SK-N-SH (cell line): ENCODE measurements at regions not wholly inside any gene's neighbourhood (a gene's known extent, or its start where the extent isn't known, plus 50 kb on each side); places are given as distances from the start of the nearest gene placed in this dataset.

Experiments
- CTCF ChIA-PET: fragments of 300-600, 350-600 bp; formaldehyde crosslinking; extraction: SDS; loops from one replicate; lab custom pipeline; 2021; lab: Yijun Ruan, JAX
- POLR2A ChIA-PET: fragments of 350-600 bp; sonication (Branson Sonifier 250); formaldehyde crosslinking; extraction: SDS; loops from one replicate; lab custom pipeline; 2020; ENCODE audit warnings: antibody characterized with exemption, inconsistent platforms; lab: Yijun Ruan, JAX
- DNase-seq: peaks from one replicate; pipeline ENCODE4 v3.0.0; 2012
- H2AFZ ChIP-seq: fragments of 200-600 bp; sonication (generic); 2 replicates; pipeline ENCODE4 v1.8.1; 2016; ENCODE audit warnings: antibody characterized with exemption, mild to moderate bottlenecking, low read depth
- H3F3A ChIP-seq: fragments of 200-600 bp; sonication (generic); replicated peaks from 2 replicates; pipeline ENCODE3; 2016; ENCODE audit warnings: antibody characterized with exemption, mild to moderate bottlenecking; ENCODE audit not compliant: insufficient read depth
- H3K27ac ChIP-seq, 2 experiments: fragments of 200-500 bp in 1 of 2; fragments of 200-600 bp in 1 of 2; sonication (Bioruptor generic) in 1 of 2; sonication (generic), shearing (Covaris generic) in 1 of 2; 2 replicates each; pipeline versions ENCODE4 v1.5.1 to v1.6.1; 2014 to 2016; ENCODE audit warnings: low read depth in 2 of 2, inconsistent platforms in 1 of 2, low read length in 1 of 2, mild to moderate bottlenecking in 1 of 2, mixed read lengths in 1 of 2
- H3K27me3 ChIP-seq: fragments of 200-600 bp; sonication (generic), shearing (Covaris generic); 2 replicates; pipeline ENCODE4 v1.6.1; 2016; ENCODE audit warnings: mixed run types; ENCODE audit not compliant: insufficient read depth
- H3K36me3 ChIP-seq, 2 experiments: fragments of 200-500 bp in 1 of 2; fragments of 200-600 bp in 1 of 2; sonication (Bioruptor generic) in 1 of 2; sonication (generic) in 1 of 2; replicated peaks in 1 of 2; 2 replicates each; pipeline versions ENCODE3 to v1.5.1; 2014 to 2016; ENCODE audit warnings: low read length in 1 of 2, mild to moderate bottlenecking in 1 of 2; ENCODE audit not compliant: insufficient read depth in 2 of 2, control insufficient read depth in 1 of 2
- H3K4me1 ChIP-seq, 2 experiments: fragments of 200-500 bp in 1 of 2; fragments of 200-600 bp in 1 of 2; sonication (Bioruptor generic) in 1 of 2; sonication (generic), shearing (Covaris generic) in 1 of 2; 2 replicates each; pipeline versions ENCODE4 v1.5.1 to v1.6.1; 2014 to 2016; ENCODE audit warnings: low read depth in 1 of 2, low read length in 1 of 2, mixed run types in 1 of 2; ENCODE audit not compliant: insufficient read depth in 2 of 2, control insufficient read depth in 1 of 2
- H3K4me2 ChIP-seq: fragments of 200-600 bp; sonication (generic), shearing (Covaris generic); 2 replicates; pipeline ENCODE4 v1.6.1; 2017; ENCODE audit warnings: mixed run types
- H3K4me3 ChIP-seq, 2 experiments: fragments of 200-500 bp in 1 of 2; fragments of 200-600 bp in 1 of 2; sonication (Bioruptor generic) in 1 of 2; sonication (generic), shearing (Covaris generic) in 1 of 2; 2 replicates each; pipeline versions ENCODE4 v1.5.1 to v1.8.1; 2014 to 2016; ENCODE audit warnings: low read depth in 2 of 2, inconsistent platforms in 1 of 2, low read length in 1 of 2, mild to moderate bottlenecking in 1 of 2, mixed read lengths in 1 of 2, moderate library complexity in 1 of 2
- H3K79me2 ChIP-seq: fragments of 200-600 bp; sonication (generic); 2 replicates; pipeline ENCODE4 v1.8.1; 2017; ENCODE audit warnings: mild to moderate bottlenecking; ENCODE audit not compliant: insufficient read depth
- H3K9ac ChIP-seq: fragments of 200-600 bp; sonication (generic); 2 replicates; pipeline ENCODE4 v1.6.1; 2017; ENCODE audit warnings: mixed run types
- H3K9me2 ChIP-seq: fragments of 200-600 bp; sonication (generic); 2 replicates; pipeline ENCODE4 v1.6.1; 2017; ENCODE audit warnings: mixed run types
- H3K9me3 ChIP-seq: fragments of 200-600 bp; sonication (generic); 2 replicates; pipeline ENCODE4 v1.6.1; 2017; ENCODE audit warnings: mixed run types, mild to moderate bottlenecking, moderate library complexity
- H4K20me1 ChIP-seq: fragments of 200-600 bp; sonication (generic); 2 replicates; pipeline ENCODE4 v1.6.1; 2017; ENCODE audit warnings: mild to moderate bottlenecking, mixed run types; ENCODE audit not compliant: insufficient read depth
- CHD2 ChIP-seq: fragments of 150-350 bp; IDR thresholded peaks from 2 replicates; pipeline ENCODE4 v1.6.1; 2018; ENCODE audit warnings: low read length; ENCODE audit not compliant: partially characterized antibody
- ELF1 ChIP-seq: IDR thresholded peaks from 2 replicates; pipeline ENCODE4 v1.4.0; 2012
- EP300 ChIP-seq, 2 experiments: IDR thresholded peaks; 2 replicates each; pipeline versions ENCODE4 v1.4.0 to v1.6.1; 2012; ENCODE audit warnings: borderline replicate concordance in 1 of 2, low read depth in 1 of 2, low read length in 1 of 2
- FOSL2 ChIP-seq: IDR thresholded peaks from 2 replicates; pipeline ENCODE4 v1.4.0; 2012; ENCODE audit warnings: low read depth, mild to moderate bottlenecking, moderate library complexity, borderline replicate concordance
- FOXJ3 ChIP-seq: sonication (generic); formaldehyde crosslinking; IDR thresholded peaks from 2 replicates; pipeline ENCODE4 v1.5.1; 2020; ENCODE audit warnings: mild to moderate bottlenecking, missing genetic modification reagents
- GABPA ChIP-seq: IDR thresholded peaks from 2 replicates; pipeline ENCODE4 v1.4.0; 2012; ENCODE audit warnings: low read depth, mild to moderate bottlenecking
- MEF2A ChIP-seq: IDR thresholded peaks from 2 replicates; pipeline ENCODE4 v1.4.0; 2012; ENCODE audit warnings: low read depth, borderline replicate concordance
- MXI1 ChIP-seq: IDR thresholded peaks from 2 replicates; pipeline ENCODE4 v1.6.1; 2012; ENCODE audit warnings: mild to moderate bottlenecking, low read depth, low read length, improper control_type of control experiment
- NFIC ChIP-seq: IDR thresholded peaks from 2 replicates; pipeline ENCODE4 v1.4.0; 2012; ENCODE audit warnings: borderline replicate concordance
- NRF1 ChIP-seq: IDR thresholded peaks from 2 replicates; pipeline ENCODE4 v1.6.1; 2012; ENCODE audit warnings: low read depth, mild to moderate bottlenecking, low read length
- RCOR1 ChIP-seq: fragments of 150-350 bp; IDR thresholded peaks from 2 replicates; pipeline ENCODE4 v1.6.1; 2017; ENCODE audit warnings: antibody characterized with exemption, low read length
- RXRA ChIP-seq: IDR thresholded peaks from 2 replicates; pipeline ENCODE4 v1.4.0; 2012; ENCODE audit warnings: low read depth, mild to moderate bottlenecking, borderline replicate concordance
- SIN3A ChIP-seq: IDR thresholded peaks from 2 replicates; pipeline ENCODE4 v1.6.1; 2012; ENCODE audit warnings: low read depth, mild to moderate bottlenecking, low read length, moderate library complexity, borderline replicate concordance
- TCF12 ChIP-seq: IDR thresholded peaks from 2 replicates; pipeline ENCODE4 v1.4.0; 2012
- YY1 ChIP-seq: IDR thresholded peaks from 2 replicates; pipeline ENCODE4 v1.4.0; 2012; ENCODE audit warnings: low read depth, mild to moderate bottlenecking
- WGBS: methylation state at CpG from one replicate; pipeline ENCODE4 v1.1.6; 2017; ENCODE audit warnings: low lambda C conversion rate; 5-methylcytosine and 5-hydroxymethylcytosine counted together
- TF ChIP-seq, protein P1 (sequence below): IDR thresholded peaks from 2 replicates; pipeline ENCODE4 v1.4.0; 2012; ENCODE audit warnings: low read depth, borderline replicate concordance
- TF ChIP-seq, protein P2 (sequence below): IDR thresholded peaks from 2 replicates; pipeline ENCODE4 v1.4.0; 2012; ENCODE audit warnings: low read depth, borderline replicate concordance
- TF ChIP-seq, protein P3 (sequence below): IDR thresholded peaks from 2 replicates; pipeline ENCODE4 v1.4.0; 2012; ENCODE audit warnings: low read depth
- TF ChIP-seq, protein P4 (sequence below): IDR thresholded peaks from 2 replicates; pipeline ENCODE4; 2012
- TF ChIP-seq, protein P5 (sequence below): fragments of 150-350 bp; IDR thresholded peaks from 2 replicates; pipeline ENCODE4 v1.6.1; 2016; ENCODE audit warnings: mild to moderate bottlenecking, low read depth, low read length
- TF ChIP-seq, protein P6 (sequence below): IDR thresholded peaks from 2 replicates; pipeline ENCODE4 v1.6.1; 2012; ENCODE audit warnings: mild to moderate bottlenecking, low read depth, low read length, moderate library complexity
- TF ChIP-seq, protein P7 (sequence below): fragments of 150-350 bp; IDR thresholded peaks from 2 replicates; pipeline ENCODE4 v1.6.1; 2017; ENCODE audit warnings: antibody characterized with exemption, low read length, low read depth, borderline replicate concordance

DNA sequence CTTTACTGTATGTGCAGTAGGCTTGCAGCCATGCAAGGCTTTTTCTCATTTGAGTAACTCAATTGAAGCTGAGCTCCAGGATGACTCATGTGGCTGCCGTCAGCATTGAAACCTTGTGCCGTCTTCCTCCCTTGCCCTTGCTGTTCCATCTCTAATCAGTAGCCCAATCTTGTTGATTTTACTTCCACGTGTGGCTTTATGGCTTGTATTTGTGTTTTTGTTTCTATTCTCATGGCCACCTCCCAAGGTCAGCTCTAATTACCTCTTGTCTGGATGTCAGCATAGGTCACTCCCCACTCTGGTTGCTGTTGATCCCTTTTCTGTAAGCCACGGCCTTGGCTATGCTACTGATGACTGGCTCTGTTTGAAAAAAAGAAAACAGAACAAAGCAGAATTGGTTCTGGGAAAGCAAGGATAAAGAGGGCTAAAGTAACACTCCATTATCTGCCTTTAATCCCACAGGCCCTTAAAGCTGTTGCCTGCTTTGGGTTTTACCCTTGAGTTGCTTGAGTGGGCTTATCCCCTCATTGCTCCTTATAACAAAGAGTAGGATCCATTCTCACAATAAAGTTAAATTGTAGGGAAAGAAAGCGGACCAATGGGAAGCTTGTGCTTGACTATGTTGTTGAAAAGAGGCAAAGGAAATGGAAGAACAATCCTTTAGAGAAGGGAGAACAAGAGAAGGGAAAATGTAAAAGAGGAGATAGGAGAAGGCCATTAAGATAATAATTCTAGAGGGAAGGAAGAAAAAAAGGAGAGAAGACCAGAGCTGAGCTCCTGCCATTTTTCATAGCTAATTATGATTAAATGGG, 173.9 kb upstream of the PGRMC2 start:
- Histone ChIP-seq H3K27me3 (no peaks in the 10 kb centered on the region), H4K20me1 (no peaks in the 10 kb centered on the region), H3K9me3 (no peaks in the 10 kb centered on the region), H3F3A (peaks cover 6% of the 10 kb centered on the region), H2AFZ (peak overlapping the region; percentile 65; the same call in 1 of the 2 replicates), H3K27ac (peak overlapping the region in 1 of 2 experiments; percentile 70; a peak in 3 of 4 replicates), H3K79me2 (no peaks in the 10 kb centered on the region), H3K9ac (peak overlapping the region; percentile 16; the same call in 1 of the 2 replicates), H3K4me3 (no peak overlapping the region), H3K36me3 (no peaks in the 10 kb centered on the region), H3K4me1 (peaks cover 0 to 12% of the 10 kb centered on the region in 2 experiments; a peak in 1 of 4 replicates), H3K4me2 (peak overlapping the region; percentile 52), H3K9me2 (no peaks in the 10 kb centered on the region)
- 34% methylated on average over 5 of the region's 5 CpGs for WGBS
- ChIA-PET POLR2A (interaction anchor here (1.4 to 1.6 kb wide), 2 partner anchors 91 to 350 kb away, joined by 3 to 4 read pairs; no protein-coding TSS in a partner anchor), CTCF (interaction anchor here (4.0 kb wide), 1 partner anchor 8 kb away, joined by 31 read pairs; no protein-coding TSS in a partner anchor)
- DNase-seq: no peak
- TF ChIP-seq RXRA: no peak
- TF ChIP-seq MEF2A: no peak
- TF ChIP-seq, protein P1, sequence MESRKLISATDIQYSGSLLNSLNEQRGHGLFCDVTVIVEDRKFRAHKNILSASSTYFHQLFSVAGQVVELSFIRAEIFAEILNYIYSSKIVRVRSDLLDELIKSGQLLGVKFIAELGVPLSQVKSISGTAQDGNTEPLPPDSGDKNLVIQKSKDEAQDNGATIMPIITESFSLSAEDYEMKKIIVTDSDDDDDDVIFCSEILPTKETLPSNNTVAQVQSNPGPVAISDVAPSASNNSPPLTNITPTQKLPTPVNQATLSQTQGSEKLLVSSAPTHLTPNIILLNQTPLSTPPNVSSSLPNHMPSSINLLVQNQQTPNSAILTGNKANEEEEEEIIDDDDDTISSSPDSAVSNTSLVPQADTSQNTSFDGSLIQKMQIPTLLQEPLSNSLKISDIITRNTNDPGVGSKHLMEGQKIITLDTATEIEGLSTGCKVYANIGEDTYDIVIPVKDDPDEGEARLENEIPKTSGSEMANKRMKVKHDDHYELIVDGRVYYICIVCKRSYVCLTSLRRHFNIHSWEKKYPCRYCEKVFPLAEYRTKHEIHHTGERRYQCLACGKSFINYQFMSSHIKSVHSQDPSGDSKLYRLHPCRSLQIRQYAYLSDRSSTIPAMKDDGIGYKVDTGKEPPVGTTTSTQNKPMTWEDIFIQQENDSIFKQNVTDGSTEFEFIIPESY: no peak
- no peak for TF ChIP-seq ELF1
- TF ChIP-seq FOXJ3 (CRISPR knock-in tag): no peak
- no peak for TF ChIP-seq SIN3A
- TF ChIP-seq NFIC: peak; percentile 33; the same call in 1 of the 2 replicates
- TF ChIP-seq, protein P2, sequence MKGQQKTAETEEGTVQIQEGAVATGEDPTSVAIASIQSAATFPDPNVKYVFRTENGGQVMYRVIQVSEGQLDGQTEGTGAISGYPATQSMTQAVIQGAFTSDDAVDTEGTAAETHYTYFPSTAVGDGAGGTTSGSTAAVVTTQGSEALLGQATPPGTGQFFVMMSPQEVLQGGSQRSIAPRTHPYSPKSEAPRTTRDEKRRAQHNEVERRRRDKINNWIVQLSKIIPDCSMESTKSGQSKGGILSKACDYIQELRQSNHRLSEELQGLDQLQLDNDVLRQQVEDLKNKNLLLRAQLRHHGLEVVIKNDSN: no peak
- peak; percentile 76; the same call in 1 of the 2 replicates for TF ChIP-seq FOSL2
- no peak for TF ChIP-seq YY1
- no peak for TF ChIP-seq CHD2
- TF ChIP-seq, protein P3, sequence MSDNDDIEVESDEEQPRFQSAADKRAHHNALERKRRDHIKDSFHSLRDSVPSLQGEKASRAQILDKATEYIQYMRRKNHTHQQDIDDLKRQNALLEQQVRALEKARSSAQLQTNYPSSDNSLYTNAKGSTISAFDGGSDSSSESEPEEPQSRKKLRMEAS: peak; percentile 75; the same call in 1 of the 2 replicates
- TF ChIP-seq, protein P4, sequence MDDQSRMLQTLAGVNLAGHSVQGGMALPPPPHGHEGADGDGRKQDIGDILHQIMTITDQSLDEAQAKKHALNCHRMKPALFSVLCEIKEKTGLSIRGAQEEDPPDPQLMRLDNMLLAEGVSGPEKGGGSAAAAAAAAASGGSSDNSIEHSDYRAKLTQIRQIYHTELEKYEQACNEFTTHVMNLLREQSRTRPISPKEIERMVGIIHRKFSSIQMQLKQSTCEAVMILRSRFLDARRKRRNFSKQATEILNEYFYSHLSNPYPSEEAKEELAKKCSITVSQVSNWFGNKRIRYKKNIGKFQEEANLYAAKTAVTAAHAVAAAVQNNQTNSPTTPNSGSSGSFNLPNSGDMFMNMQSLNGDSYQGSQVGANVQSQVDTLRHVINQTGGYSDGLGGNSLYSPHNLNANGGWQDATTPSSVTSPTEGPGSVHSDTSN: no peak
- TF ChIP-seq EP300 (IDR thresholded peaks at IDR 0.05; ENCODE audit: borderline replicate concordance in 1 of 2, low read depth in 1 of 2, low read length in 1 of 2): peak in 1 of 2 experiments; percentile 29; a peak in 1 of 4 replicates
- TF ChIP-seq GABPA: no peak
- no peak for TF ChIP-seq NRF1
- TF ChIP-seq, protein P5, sequence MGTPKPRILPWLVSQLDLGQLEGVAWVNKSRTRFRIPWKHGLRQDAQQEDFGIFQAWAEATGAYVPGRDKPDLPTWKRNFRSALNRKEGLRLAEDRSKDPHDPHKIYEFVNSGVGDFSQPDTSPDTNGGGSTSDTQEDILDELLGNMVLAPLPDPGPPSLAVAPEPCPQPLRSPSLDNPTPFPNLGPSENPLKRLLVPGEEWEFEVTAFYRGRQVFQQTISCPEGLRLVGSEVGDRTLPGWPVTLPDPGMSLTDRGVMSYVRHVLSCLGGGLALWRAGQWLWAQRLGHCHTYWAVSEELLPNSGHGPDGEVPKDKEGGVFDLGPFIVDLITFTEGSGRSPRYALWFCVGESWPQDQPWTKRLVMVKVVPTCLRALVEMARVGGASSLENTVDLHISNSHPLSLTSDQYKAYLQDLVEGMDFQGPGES: no peak
- TF ChIP-seq, protein P6, sequence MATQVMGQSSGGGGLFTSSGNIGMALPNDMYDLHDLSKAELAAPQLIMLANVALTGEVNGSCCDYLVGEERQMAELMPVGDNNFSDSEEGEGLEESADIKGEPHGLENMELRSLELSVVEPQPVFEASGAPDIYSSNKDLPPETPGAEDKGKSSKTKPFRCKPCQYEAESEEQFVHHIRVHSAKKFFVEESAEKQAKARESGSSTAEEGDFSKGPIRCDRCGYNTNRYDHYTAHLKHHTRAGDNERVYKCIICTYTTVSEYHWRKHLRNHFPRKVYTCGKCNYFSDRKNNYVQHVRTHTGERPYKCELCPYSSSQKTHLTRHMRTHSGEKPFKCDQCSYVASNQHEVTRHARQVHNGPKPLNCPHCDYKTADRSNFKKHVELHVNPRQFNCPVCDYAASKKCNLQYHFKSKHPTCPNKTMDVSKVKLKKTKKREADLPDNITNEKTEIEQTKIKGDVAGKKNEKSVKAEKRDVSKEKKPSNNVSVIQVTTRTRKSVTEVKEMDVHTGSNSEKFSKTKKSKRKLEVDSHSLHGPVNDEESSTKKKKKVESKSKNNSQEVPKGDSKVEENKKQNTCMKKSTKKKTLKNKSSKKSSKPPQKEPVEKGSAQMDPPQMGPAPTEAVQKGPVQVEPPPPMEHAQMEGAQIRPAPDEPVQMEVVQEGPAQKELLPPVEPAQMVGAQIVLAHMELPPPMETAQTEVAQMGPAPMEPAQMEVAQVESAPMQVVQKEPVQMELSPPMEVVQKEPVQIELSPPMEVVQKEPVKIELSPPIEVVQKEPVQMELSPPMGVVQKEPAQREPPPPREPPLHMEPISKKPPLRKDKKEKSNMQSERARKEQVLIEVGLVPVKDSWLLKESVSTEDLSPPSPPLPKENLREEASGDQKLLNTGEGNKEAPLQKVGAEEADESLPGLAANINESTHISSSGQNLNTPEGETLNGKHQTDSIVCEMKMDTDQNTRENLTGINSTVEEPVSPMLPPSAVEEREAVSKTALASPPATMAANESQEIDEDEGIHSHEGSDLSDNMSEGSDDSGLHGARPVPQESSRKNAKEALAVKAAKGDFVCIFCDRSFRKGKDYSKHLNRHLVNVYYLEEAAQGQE: no peak
- no peak for TF ChIP-seq RCOR1
- TF ChIP-seq, protein P7, sequence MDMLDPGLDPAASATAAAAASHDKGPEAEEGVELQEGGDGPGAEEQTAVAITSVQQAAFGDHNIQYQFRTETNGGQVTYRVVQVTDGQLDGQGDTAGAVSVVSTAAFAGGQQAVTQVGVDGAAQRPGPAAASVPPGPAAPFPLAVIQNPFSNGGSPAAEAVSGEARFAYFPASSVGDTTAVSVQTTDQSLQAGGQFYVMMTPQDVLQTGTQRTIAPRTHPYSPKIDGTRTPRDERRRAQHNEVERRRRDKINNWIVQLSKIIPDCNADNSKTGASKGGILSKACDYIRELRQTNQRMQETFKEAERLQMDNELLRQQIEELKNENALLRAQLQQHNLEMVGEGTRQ: no peak
- no peak for TF ChIP-seq MXI1
- peak; percentile 55 for TF ChIP-seq TCF12
